HG02981 (cell line): ENCODE measurements at regions not wholly inside any gene's neighbourhood (a gene's known extent, or its start where the extent isn't known, plus 50 kb on each side); places are given as distances from the start of the nearest gene placed in this dataset.

Experiments
- ATAC-seq: cut with Tn5 transposase; IDR thresholded peaks from one replicate; pipeline ENCODE4 v1.9.1; 2021; ENCODE audit warnings: mild to moderate bottlenecking, moderate library complexity; ENCODE audit not compliant: unreplicated experiment

DNA sequence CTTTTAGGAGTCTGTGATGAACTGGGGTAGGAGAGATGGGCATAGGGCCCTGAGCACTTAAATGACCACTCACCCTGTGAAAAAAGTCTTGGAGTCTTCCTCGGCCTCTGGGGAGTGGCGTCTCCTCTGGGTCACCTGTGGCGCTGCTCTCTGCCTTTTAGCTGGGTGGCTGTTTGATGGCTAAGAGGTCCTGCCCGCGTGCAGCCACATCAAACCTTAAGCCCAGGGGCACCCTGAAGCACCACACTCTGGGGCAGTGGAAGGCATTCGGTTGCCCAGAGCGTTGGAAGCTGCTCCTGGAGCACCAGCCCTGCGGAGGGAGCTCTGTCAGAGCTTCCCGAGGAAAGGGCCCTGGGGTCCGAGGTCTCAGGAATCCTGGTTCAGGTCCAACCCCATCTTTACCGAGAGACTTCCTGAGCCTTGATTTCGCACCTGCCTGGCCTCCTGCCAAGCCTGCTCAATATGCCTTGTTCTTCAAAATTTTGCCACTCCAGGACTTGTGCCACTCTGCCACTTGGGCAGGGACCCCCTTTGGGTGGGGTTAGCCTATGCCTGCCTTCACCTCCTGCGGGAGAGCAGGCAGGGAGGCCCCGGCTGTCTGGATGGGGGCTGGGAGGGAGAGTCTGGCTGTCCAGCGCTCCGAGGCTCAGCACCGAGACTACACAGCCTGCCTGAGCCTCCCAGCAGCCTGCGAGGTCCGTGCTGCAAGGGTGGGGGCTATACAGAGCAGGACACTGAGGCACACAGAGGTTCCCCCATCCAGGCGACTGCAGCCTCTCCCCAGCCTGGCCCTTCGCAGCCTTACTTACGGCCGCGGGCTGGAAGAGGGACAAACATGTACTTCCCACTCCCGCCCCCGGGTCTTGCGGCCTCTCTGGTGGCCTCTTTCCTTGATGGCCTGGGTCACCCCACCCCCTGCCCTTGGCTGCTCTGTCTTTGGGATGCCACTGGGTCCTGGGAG lies 63.4 kb upstream of the RNU6ATAC start:
- ATAC-seq: no peak

DNA sequence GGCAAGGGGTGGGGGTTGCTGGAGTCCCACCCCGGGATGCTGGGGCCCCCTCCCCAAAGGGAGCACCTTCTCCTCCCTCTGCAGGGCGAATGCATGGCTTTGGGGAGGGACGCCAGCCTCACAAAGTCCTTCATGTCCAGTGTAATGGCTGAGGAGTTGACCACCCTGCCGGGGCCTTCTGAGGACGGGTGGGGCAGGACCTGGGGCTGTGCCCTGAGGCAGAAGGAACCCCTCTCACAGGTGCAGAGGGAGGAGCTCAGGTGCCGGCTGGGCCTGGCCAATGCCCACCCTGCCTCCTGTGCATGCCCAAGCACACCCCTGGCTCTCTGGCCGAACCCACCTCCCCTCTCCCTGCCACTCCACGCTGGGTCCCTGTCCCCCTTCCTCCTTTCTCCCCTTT lies 64.3 kb upstream of the RNU6ATAC start:
- ATAC-seq: no peak

GRCh38 chr9:134229466-134230091 lies 65.2 kb upstream of the RNU6ATAC start:
- ATAC-seq: no peak

DNA sequence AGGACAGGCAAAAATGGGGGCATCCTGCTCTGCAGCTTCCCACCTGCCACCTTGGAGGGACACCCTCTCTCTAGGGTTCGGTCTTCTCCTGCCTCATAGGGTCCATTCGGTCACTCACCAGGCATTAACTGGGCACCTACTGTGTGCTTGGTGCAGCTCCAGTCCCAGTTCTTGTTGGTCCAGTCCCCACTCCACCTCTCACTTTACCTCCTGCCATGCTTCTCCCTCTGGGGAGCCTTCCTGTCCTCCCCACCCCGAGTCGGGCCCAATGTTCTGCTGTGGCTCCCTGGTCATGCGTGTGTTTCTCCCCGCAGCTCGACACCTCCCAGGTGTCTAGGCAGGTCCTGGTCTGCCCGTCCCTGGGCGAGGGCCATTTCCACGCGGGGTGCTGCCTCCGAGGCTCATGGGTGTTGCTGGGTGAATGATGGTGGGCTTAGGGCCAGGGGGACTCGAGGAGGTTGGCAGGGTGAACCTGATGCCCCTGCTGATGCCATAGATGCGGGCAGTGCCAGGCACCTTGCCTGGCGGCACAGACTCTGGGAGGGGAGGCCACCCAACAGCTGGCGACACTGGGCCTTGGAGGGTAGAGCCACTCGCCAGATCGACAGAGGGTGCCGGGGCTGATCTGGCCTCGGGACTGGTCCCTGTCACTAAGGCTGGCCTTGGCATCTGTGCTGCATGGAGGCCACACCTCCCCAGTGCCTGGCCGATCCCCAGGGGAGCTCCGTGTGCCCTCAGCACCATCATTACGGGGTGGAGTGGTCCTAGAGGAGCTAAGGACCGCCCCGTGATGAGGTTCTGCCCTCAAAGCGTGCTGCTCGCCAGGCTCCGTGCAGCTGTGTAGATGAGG lies 66.0 kb upstream of the RNU6ATAC start:
- ATAC-seq: no peak

DNA sequence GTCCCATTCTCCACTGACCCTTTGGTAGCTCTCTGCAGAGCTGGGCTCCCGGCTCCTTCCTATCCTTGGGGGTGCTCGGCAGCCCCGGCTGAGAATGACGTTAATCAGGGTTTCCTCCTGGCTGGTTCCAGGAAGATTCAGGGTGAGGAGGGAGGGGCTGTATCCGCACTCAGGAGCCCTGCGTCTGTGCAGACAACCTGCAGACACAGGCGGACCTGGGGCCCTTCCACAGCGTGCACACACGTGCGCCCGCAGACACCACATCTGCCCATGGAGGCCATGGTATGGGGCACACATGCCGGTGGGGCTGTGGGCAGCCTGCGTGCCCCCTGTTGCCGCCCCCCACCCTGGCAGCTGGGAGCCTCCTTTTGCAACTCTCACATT lies 66.6 kb upstream of the RNU6ATAC start:
- no peak for ATAC-seq

GRCh38 chr9:134231330-134231745 lies 67.0 kb upstream of the RNU6ATAC start:
- no peak for ATAC-seq

GRCh38 chr9:134231767-134232166 lies 67.4 kb upstream of the RNU6ATAC start:
- ATAC-seq: no peak

GRCh38 chr9:134233022-134233421 lies 68.7 kb upstream of the RNU6ATAC start:
- no peak for ATAC-seq

- no peak for ATAC-seq
Observed at GRCh38 chr9:134234001-134234660, 69.8 kb upstream of the RNU6ATAC start.

DNA sequence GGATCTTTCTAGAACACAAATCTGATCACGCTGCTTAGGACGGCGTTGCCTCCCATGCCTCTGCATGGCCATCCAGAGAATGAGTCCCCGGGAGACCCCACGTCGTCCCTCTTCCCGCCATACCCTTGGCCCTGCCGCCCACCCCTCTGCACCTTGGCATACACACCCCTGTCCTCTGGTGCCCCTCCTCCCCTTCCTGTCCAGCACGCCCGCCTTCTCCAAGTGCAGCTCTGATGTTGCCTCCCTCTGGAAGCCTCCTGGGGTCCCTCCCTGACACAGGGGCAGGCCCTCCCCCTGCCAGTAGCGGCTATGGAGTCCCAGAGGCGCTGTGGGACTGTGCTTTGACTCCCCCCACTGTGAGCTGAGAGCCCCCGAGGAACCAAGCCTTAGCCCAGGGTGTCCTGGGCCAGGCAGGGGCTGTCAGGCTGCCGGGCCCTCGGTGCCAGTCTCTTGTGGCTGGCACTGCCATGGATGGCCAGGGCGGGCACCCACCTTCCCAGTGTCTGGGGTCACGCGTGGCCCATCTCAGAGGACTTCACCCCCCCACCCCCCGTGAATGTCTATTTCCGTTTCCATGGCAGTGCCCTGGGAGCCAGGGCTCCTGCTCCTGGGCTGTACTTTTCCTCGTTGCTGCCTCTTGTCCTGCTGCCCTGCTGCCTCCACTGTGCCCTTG lies 70.5 kb upstream of the RNU6ATAC start:
- ATAC-seq: no peak

DNA sequence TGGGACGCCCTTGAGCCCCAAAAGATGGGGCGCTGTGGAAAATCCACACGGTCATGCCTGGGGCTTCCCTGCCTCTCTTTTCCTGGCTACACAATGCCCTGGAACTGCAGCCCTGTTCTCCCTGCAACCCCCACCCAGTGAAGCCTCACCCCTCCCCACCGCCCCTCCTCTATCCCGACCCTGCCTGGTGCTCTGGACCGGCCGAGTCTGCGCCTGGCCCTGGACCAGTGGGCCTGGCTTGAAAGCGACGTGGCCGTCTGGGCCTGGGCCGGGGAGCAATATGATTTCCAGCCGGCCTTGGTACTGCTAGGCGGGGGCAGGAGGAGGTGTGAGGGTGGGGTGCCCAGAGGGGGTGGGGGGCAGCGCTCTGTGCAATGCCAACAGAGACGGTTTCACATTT lies 71.0 kb upstream of the RNU6ATAC start:
- ATAC-seq: no peak

DNA sequence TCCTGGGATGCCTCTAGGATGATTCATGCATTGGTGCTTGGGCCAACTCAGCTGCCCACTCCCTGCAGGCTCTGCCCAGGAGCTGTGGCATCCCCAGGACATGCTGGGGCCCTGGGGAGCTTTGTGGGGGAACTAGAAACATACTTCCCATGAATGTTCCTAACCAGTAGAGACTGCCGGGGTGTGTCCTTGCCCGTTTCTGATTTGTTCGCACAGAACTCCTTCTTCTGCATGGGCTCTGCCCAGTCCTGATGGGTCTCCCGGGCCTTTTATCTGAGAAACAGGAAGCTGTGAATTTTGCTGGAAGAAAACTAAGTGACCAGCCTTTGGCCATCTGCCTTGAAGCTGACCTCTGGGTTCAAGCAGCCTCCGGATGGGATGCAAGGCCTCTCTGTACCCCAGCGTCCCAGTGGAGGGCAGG lies 71.6 kb upstream of the RNU6ATAC start:
- no peak for ATAC-seq

DNA sequence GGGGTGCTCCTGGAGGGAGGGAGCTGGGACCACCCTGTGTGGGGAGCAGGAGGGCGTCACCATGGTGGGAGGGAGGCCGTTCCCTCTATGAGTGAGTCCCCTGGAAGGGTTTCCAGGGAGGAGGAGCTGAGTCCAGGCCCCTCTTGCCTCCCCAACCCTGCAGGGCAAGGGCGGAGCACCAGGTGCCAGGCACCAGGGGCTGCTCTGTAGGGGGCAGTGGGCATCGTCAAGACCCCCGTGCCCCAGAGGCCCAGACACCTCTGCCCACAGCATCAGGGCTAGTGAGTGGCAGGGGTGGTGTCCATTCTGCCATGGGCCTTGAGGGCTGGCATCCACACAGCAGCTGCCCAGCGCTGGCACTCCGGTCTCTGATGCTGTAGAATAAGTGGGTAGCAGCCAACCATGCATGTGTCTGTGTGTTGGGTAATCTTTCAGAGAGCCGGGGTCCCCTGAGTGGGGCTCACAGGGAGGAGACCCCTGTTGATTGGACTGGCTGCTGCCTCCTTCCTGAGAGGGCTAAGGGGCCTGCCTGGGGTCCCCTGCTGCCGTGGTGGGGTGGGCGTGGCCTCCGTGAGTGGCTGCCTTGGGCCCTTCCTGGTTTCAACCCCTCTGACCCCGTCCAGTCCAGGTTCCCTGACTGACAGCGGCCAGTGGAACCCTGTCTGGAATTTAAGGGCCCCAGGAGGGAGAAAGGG lies 72.7 kb upstream of the RNU6ATAC start:
- no peak for ATAC-seq

DNA sequence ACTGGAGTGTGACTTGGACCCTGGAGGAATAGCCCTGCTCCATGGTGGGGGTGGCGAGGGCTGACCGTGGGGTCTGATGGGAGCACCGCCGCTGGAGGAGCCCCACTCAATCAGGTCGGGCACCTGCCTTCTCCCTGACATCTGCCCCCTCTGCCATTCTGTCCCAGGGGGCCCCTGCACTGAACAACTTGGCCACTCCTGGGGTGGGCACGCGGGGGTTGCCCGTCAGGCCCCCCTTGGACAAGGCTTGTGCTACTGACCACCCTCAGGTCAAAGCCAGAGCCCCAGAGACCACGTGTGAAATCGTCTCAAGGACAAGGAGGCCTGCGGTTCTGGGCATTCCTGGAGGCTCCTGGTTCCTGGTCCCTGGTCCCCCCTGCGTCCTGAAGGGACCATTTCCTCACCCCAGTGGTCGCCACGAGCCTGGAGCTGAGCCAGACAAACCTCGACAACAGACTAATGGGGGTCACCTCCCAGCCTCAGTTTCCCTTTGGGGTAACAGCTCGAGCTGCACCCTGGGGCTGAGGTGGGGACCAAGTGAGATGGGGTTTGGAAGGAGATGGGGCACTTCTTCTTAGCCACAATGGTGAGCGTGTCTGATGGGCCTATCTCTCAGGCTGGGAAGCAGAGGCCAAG lies 73.4 kb upstream of the RNU6ATAC start:
- ATAC-seq: no peak

- no peak for ATAC-seq
Observed at GRCh38 chr9:134239130-134239903, 75.0 kb upstream of the RNU6ATAC start.

- ATAC-seq: no peak
Observed at GRCh38 chr9:134239939-134240338, 75.6 kb upstream of the RNU6ATAC start.

GRCh38 chr9:134240361-134240760 lies 76.0 kb upstream of the RNU6ATAC start:
- ATAC-seq: no peak

- no peak for ATAC-seq
Observed at GRCh38 chr9:134242706-134243105, 78.3 kb upstream of the RNU6ATAC start.
